K562 (cell line): ENCODE measurements at regions not wholly inside any gene's neighbourhood (a gene's known extent, or its start where the extent isn't known, plus 50 kb on each side); places are given as distances from the start of the nearest gene placed in this dataset.

Experiments used
- CBX8 ChIP-seq: fragments of 200-600 bp; sonication (generic); IDR thresholded peaks from 2 replicates; pipeline ENCODE4 v1.6.1; 2012; ENCODE audit warnings: borderline replicate concordance, mixed run types, low read depth, mild to moderate bottlenecking, moderate library complexity, mixed read lengths, low read length, control low read depth, inconsistent platforms; ENCODE audit not compliant: poor library complexity, severe bottlenecking; ENCODE audit errors: extremely low read depth
- CREM ChIP-seq: IDR thresholded peaks from 2 replicates; pipeline ENCODE4 v1.6.1; 2014; ENCODE audit warnings: antibody characterized with exemption, low read depth
- DEAF1 ChIP-seq: fragments of 450-650 bp; formaldehyde crosslinking; IDR thresholded peaks from 2 replicates; pipeline ENCODE4 v1.4.0; 2020; ENCODE audit warnings: mild to moderate bottlenecking, moderate library complexity
- EZH2 ChIP-seq: IDR thresholded peaks from 2 replicates; pipeline ENCODE4 v1.6.1; 2012; ENCODE audit warnings: low read depth, mild to moderate bottlenecking, inconsistent platforms, low read length, borderline replicate concordance
- GABPB1 ChIP-seq: sonication (generic); formaldehyde crosslinking; IDR thresholded peaks from 2 replicates; pipeline ENCODE4 v1.8.0; 2022; ENCODE audit warnings: mild to moderate bottlenecking, missing genetic modification reagents
- POLR2AphosphoS5 ChIP-seq: IDR thresholded peaks from 2 replicates; pipeline ENCODE4 v1.6.1; 2011; ENCODE audit warnings: mild to moderate bottlenecking, low read depth, low read length, moderate library complexity; ENCODE audit not compliant: control insufficient read depth, insufficient read depth
- PURB ChIP-seq: sonication (generic); formaldehyde crosslinking; IDR thresholded peaks from 2 replicates; pipeline ENCODE4 v1.9.0; 2021; ENCODE audit warnings: low read depth, mild to moderate bottlenecking, missing genetic modification reagents
- RB1 ChIP-seq: fragments of 450-650 bp; IDR thresholded peaks from 2 replicates; pipeline ENCODE4 v1.6.1; 2017; ENCODE audit warnings: low read depth, mild to moderate bottlenecking
- STAG1 ChIP-seq: sonication (generic); formaldehyde crosslinking; IDR thresholded peaks from 2 replicates; pipeline ENCODE4 v1.5.0; 2020; ENCODE audit warnings: missing genetic modification reagents, borderline replicate concordance
- TARDBP ChIP-seq: fragments of 450-650 bp; IDR thresholded peaks from 2 replicates; pipeline ENCODE4 v1.6.1; 2016
- TF ChIP-seq, protein P1 (sequence below), 3 experiments: IDR thresholded peaks in 2 of 3; conservative IDR thresholded peaks in 1 of 3; 2 replicates each; pipeline ENCODE4 v1.5.1; 2011 to 2012; ENCODE audit warnings: low read length in 3 of 3, mild to moderate bottlenecking in 3 of 3, control low read depth in 2 of 3, improper control_type of control experiment in 1 of 3, inconsistent platforms in 1 of 3, low read depth in 1 of 3, mixed read lengths in 1 of 3, moderate library complexity in 1 of 3; ENCODE audit not compliant: insufficient read depth in 2 of 3

DNA sequence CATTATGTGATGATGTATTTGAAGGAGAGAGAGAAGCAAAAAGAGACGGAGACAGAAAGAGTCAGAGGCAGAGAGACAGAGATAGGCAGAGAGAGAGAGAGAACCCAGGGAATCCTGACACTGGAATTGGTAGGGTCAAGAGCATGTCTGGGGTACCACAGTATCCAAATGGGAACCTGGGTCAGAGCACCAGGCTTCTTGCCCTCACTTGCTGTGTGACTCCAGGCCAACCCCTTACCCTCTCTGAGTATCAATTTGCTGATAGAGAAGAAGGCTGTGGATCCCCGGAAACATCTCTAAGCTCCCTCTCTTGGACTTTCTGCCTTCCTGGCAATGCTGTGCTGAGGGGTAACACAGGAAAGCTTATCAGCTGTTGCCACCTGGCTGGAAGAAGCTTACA, 385.3 kb upstream of the SULF2 start:
- TF ChIP-seq, protein P1, sequence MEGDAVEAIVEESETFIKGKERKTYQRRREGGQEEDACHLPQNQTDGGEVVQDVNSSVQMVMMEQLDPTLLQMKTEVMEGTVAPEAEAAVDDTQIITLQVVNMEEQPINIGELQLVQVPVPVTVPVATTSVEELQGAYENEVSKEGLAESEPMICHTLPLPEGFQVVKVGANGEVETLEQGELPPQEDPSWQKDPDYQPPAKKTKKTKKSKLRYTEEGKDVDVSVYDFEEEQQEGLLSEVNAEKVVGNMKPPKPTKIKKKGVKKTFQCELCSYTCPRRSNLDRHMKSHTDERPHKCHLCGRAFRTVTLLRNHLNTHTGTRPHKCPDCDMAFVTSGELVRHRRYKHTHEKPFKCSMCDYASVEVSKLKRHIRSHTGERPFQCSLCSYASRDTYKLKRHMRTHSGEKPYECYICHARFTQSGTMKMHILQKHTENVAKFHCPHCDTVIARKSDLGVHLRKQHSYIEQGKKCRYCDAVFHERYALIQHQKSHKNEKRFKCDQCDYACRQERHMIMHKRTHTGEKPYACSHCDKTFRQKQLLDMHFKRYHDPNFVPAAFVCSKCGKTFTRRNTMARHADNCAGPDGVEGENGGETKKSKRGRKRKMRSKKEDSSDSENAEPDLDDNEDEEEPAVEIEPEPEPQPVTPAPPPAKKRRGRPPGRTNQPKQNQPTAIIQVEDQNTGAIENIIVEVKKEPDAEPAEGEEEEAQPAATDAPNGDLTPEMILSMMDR (IDR thresholded peaks at IDR 0.05 in 2 of 3, conservative IDR thresholded peaks at IDR 0.05 in 1 of 3; ENCODE audit: insufficient read depth in 2 of 3, low read depth in 1 of 3, low read length in 3 of 3): no peak
- no peak for TF ChIP-seq GABPB1 (CRISPR knock-in tag)
- no peak for TF ChIP-seq STAG1 (CRISPR knock-in tag)
- no peak for TF ChIP-seq TARDBP
- TF ChIP-seq RB1: no peak
- no peak for TF ChIP-seq POLR2AphosphoS5
- no peak for TF ChIP-seq DEAF1 (CRISPR knock-in tag)
- TF ChIP-seq CBX8: no peak
- TF ChIP-seq EZH2: no peak
- TF ChIP-seq CREM: no peak
- TF ChIP-seq PURB: no peak
